Lung (tissue), 11 donors: ENCODE measurements at regions not wholly inside any gene's neighbourhood (a gene's known extent, or its start where the extent isn't known, plus 50 kb on each side); places are given as distances from the start of the nearest gene placed in this dataset.

Experiments
- ATAC-seq: fragments of 200-7000 bp; cut with Tn5 transposase; one replicate; pipeline ENCODE4 v1.9.1; 2020; ENCODE audit warnings: moderate number of reproducible peaks; ENCODE audit not compliant: insufficient read depth, low FRiP score
- DNase-seq, 3 donors: peaks; one replicate each; pipeline ENCODE4 v3.0.0-alpha.2; 2013 to 2017
- H3K27ac ChIP-seq, 2 donors: one replicate each; pipeline ENCODE4 v1.5.1; 2013; ENCODE audit warnings: mild to moderate bottlenecking in 2 of 2, moderate library complexity in 2 of 2, control low read depth in 1 of 2, inconsistent platforms in 1 of 2, low read depth in 1 of 2, low read length in 1 of 2
- H3K27me3 ChIP-seq, 3 donors: one replicate each; pipeline ENCODE4 v1.5.1; 2013; ENCODE audit warnings: low read length in 2 of 3; ENCODE audit not compliant: control insufficient read depth in 3 of 3, insufficient read depth in 3 of 3
- H3K36me3 ChIP-seq, 4 donors: one replicate each; pipeline ENCODE4 v1.5.1; 2013; ENCODE audit warnings: low read length in 4 of 4, mild to moderate bottlenecking in 1 of 4, moderate library complexity in 1 of 4; ENCODE audit not compliant: control insufficient read depth in 4 of 4, insufficient read depth in 4 of 4
- H3K4me1 ChIP-seq, 5 donors: one replicate each; pipeline ENCODE4 v1.5.1; 2013; ENCODE audit warnings: low read length in 5 of 5, mild to moderate bottlenecking in 2 of 5, moderate library complexity in 1 of 5; ENCODE audit not compliant: control insufficient read depth in 5 of 5, insufficient read depth in 5 of 5
- H3K4me3 ChIP-seq: one replicate; pipeline ENCODE4 v1.5.1; 2013; ENCODE audit warnings: mild to moderate bottlenecking, control low read depth, moderate library complexity
- H3K9ac ChIP-seq, 2 donors: one replicate each; pipeline ENCODE4 v1.5.1; 2013; ENCODE audit warnings: low read length in 2 of 2, control low read depth in 1 of 2; ENCODE audit not compliant: insufficient read depth in 1 of 2
- H3K9me3 ChIP-seq, 4 donors: one replicate each; pipeline ENCODE4 v1.5.1; 2013; ENCODE audit warnings: low read length in 3 of 4, mild to moderate bottlenecking in 1 of 4, moderate library complexity in 1 of 4; ENCODE audit not compliant: control insufficient read depth in 4 of 4, insufficient read depth in 3 of 4
- CTCF ChIP-seq: IDR thresholded peaks from 2 replicates; pipeline ENCODE4 v1.5.1; 2012; ENCODE audit warnings: mild to moderate bottlenecking; ENCODE audit errors: control extremely low read depth, extremely low read depth
- WGBS, 2 donors: extraction: QIAGEN DNeasy Blood & Tissue Kit; methylation state at CpG; one replicate each; pipeline ENCODE4 v1.1.7; 2013; 5-methylcytosine and 5-hydroxymethylcytosine counted together
- donor health status: control.
- donor health status: control.
- donor health status: Bipolar disorder and iron deficiency.
- donor health status: healthy.
- donor health status: DM: yes; HTN: yes; CAD: no.

- H3K36me3 ChIP-seq = no peaks in the 10 kb centered on the region
- TF ChIP-seq CTCF = no peak
- H3K4me3 ChIP-seq = no peak overlapping the region
- DNase-seq (no peak), ATAC-seq (no peak)
- H3K9me3 ChIP-seq = no peaks in the 10 kb centered on the region
- no peak overlapping the region for H3K9ac ChIP-seq
- no peak overlapping the region for H3K27ac ChIP-seq
- H3K4me1 ChIP-seq = no peaks in the 10 kb centered on the region
- H3K27me3 ChIP-seq = no peaks in the 10 kb centered on the region
Measured at GRCh38 chr13:59270327-59270726, 893.4 kb downstream of the DIAPH3 start.

- Histone ChIP-seq H3K4me3 (no peak overlapping the region), H3K27me3 (peaks cover 0 to 2% (median 0%) of the 10 kb centered on the region in 3 donors), H3K36me3 (no peaks in the 10 kb centered on the region), H3K9ac (no peak overlapping the region), H3K27ac (no peak overlapping the region), H3K4me1 (peaks cover 0 to 10% (median 1%) of the 10 kb centered on the region in 5 donors), H3K9me3 (peaks cover 0 to 2% (median 0%) of the 10 kb centered on the region in 4 donors)
- no peak for TF ChIP-seq CTCF
- no peak for ATAC-seq
- DNase-seq = no peak
- 41 to 50% methylated on average over 1 of the region's 1 CpG for WGBS, 2 donors
Measured at GRCh38 chr13:59274958-59275727, 888.6 kb downstream of the DIAPH3 start.

GRCh38 chr13:59276436-59276835 lies 887.3 kb downstream of the DIAPH3 start:
- no peak for TF ChIP-seq CTCF

GRCh38 chr13:59277106-59277505 lies 886.6 kb downstream of the DIAPH3 start:
- ATAC-seq (no peak), DNase-seq (no peak)
- no peak overlapping the region for H3K9ac ChIP-seq
- peaks cover 0 to 2% (median 0%) of the 10 kb centered on the region in 4 donors for H3K9me3 ChIP-seq
- TF ChIP-seq CTCF = no peak
- H3K27ac ChIP-seq = no peak overlapping the region
- peaks cover 0 to 16% (median 2%) of the 10 kb centered on the region in 5 donors for H3K4me1 ChIP-seq
- no peaks in the 10 kb centered on the region for H3K36me3 ChIP-seq
- H3K27me3 ChIP-seq = peaks cover 0 to 2% (median 0%) of the 10 kb centered on the region in 3 donors
- H3K4me3 ChIP-seq = no peak overlapping the region

More at GRCh38 chr13:59276436-59276835, 887.3 kb downstream of the DIAPH3 start:
- H3K4me3 ChIP-seq = no peak overlapping the region
- H3K9ac ChIP-seq = no peak overlapping the region
- DNase-seq (no peak), ATAC-seq (no peak)
- peaks cover 0 to 2% (median 0%) of the 10 kb centered on the region in 4 donors for H3K9me3 ChIP-seq
- peaks cover 0 to 16% (median 2%) of the 10 kb centered on the region in 5 donors for H3K4me1 ChIP-seq
- H3K27me3 ChIP-seq = peaks cover 0 to 2% (median 0%) of the 10 kb centered on the region in 3 donors
- no peak overlapping the region for H3K27ac ChIP-seq
- H3K36me3 ChIP-seq = no peaks in the 10 kb centered on the region
